C4-2B (cell line): ENCODE measurements at regions not wholly inside any gene's neighbourhood (a gene's known extent, or its start where the extent isn't known, plus 50 kb on each side); places are given as distances from the start of the nearest gene placed in this dataset.

ENCODE experiments used
- H3K27ac ChIP-seq: fragments of 450-650 bp; 2 replicates; pipeline ENCODE4 v1.5.1; 2017
- CTCF ChIP-seq: fragments of 450-650 bp; conservative IDR thresholded peaks from 2 replicates; pipeline ENCODE4 v1.5.1; 2017; ENCODE audit warnings: mild to moderate bottlenecking
- ZFX ChIP-seq: fragments of 450-650 bp; IDR thresholded peaks from 2 replicates; pipeline ENCODE4 v1.6.1; 2017

DNA sequence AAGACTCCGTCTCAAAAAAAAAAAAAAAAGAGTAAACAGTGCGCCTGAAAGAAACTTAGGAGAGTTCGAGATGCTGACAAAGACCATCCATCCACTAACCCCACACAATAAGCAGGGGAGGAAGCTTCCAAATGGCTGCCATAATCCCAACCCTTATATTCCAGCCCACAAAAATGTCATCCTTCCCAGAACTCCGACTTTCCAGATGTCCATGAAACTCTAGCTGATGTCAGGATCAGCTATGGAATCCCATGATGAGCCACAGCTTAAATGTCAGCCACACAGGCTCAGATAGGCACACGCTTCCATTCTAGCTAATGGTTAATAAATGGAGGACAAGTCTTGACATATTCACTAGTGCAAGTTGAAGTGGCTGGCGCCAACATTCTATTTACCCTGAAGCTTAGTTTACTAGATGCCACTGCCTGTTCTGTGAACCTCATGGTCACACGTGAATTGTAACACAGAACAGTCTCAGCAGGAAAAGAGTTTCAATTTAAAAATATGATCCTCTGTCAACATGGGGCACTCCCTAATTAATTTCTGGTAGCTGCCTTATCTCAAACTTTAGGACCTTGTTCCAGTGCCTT, 75.5 kb downstream of the FOXF2 start:
- no peak overlapping the region for H3K27ac ChIP-seq
- TF ChIP-seq ZFX (no peak), CTCF (no peak)

DNA sequence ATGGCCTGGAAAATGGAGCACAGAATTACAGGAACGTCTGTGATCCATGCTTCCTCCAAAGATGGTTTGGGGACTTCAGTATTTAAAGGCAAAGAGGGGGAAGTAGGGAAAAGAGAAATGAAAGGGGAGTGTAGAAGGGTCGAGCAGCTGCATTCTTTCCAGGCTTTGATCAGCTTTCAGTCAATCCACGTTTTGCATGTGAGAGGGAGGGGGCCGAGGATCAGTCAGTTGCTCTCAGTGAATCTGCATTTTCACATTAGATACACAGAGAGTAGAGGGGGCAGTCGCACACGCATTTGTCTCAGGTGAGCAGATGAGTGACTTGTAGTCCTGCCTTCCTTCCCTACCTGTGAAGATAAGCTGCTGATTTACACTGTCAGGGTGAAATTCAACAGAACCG, 78.8 kb downstream of the FOXF2 start:
- TF ChIP-seq CTCF (no peak), ZFX (no peak)
- no peak overlapping the region for H3K27ac ChIP-seq

DNA sequence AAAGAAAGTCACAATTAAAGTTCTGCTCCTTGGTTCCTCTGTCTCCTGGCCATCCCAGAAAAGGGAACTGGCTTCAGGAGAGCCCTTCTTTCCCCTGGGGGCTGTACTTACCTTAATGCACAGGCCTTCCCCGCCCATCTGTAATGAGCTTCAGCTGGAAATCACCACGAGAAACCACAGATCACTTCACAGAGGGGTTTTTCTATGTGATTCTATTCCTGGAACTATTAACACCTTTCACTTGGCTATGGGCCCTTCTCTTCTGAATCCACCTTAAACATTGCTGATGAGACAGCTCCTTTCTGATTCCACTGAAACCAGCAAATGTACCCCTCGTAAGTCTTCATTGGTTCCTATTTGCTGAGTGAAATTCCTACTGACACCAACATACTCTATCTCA, 80.7 kb downstream of the FOXF2 start:
- no peak for TF ChIP-seq ZFX
- TF ChIP-seq CTCF, result no peak
- H3K27ac ChIP-seq, result no peak overlapping the region

- TF ChIP-seq ZFX (no peak), CTCF (no peak)
- H3K27ac ChIP-seq, result no peak overlapping the region
Observed at GRCh38 chr6:1472643-1473042, 83.3 kb downstream of the FOXF2 start.

- TF ChIP-seq CTCF (no peak), ZFX (no peak)
- no peak overlapping the region for H3K27ac ChIP-seq
Observed at GRCh38 chr6:1473166-1473565, 83.8 kb downstream of the FOXF2 start.

DNA sequence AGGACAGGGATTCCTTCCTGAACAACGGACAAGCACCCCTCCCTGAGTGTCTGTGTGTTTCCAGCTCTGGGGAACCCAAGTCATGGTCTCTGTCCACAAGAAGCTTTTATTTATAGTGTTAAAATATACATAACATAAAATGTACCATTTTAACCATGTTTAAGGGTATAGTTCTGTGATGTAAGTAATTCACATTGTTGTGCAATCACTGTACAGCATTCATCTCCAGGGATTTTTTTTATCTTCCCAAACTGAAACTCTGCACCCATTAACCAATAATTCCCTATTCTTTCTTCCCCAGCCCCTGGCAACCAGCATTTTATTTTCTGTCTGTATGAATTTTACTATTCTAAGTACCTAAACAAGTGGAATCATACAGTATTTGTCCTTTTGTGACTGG, 84.2 kb downstream of the FOXF2 start:
- H3K27ac ChIP-seq, result no peak overlapping the region
- TF ChIP-seq ZFX (no peak), CTCF (no peak)

DNA sequence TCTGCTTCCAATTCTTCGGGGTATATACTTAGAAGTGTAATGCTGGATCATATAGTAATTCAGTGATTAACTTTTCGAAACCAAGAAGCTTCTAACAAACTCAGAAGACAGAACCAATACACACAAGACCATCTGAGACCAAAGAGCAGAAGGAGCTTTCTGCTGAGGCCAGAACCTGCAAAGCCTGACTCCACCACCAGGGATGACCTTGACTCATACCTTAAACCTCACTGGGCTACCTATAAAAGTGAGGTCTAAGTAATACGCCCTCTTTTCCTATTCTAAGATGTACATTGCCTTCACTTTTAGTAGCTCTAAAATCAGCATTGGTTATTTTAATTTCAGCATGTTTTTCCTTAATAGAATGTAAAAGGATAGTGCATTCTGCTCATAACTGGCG, 84.8 kb downstream of the FOXF2 start:
- TF ChIP-seq CTCF (peak; percentile 30), ZFX (no peak)
- H3K27ac ChIP-seq, result no peak overlapping the region
